ENCODE measurements at regions not wholly inside any gene's neighbourhood (a gene's known extent, or its start where the extent isn't known, plus 50 kb on each side); places are given as distances from the start of the nearest gene placed in this dataset.

DNA sequence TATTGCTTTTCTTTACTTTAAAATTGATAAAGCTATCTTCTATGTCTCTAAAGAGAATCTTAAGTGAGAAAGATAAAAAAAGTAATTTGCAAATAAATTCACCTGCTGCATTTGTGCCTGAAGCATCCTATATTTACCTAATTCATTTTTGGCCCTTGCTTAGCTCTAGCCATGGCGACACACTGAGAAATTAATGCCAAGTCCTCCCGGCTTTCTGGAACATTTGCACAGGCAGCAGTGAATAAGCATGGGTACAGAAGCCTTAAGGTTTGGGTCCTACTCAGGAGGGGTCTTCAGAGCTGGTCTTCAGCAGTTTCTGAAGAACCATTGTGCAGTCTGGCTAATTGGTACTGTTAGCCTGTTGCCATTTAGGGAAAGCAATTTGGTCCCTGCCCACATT, 73.9 kb upstream of the ZEB2 start:
- H3K4me1 Mint-ChIP-seq (ENCODE audit: low read depth): no peaks in the 10 kb centered on the region
- DNase-seq (ENCODE audit: low spot score): no peak
- no peaks in the 10 kb centered on the region for H3K36me3 Mint-ChIP-seq (ENCODE audit: low read depth)
- H3K9me3 Mint-ChIP-seq: no peaks in the 10 kb centered on the region
- H3K27ac Mint-ChIP-seq: no peak overlapping the region
- no peak overlapping the region for H3K4me3 Mint-ChIP-seq
- peaks cover 15% of the 10 kb centered on the region for H3K27me3 Mint-ChIP-seq (ENCODE audit: insufficient read depth)
- intact Hi-C loops (cut with micrococcal nuclease): no loop called here

DNA sequence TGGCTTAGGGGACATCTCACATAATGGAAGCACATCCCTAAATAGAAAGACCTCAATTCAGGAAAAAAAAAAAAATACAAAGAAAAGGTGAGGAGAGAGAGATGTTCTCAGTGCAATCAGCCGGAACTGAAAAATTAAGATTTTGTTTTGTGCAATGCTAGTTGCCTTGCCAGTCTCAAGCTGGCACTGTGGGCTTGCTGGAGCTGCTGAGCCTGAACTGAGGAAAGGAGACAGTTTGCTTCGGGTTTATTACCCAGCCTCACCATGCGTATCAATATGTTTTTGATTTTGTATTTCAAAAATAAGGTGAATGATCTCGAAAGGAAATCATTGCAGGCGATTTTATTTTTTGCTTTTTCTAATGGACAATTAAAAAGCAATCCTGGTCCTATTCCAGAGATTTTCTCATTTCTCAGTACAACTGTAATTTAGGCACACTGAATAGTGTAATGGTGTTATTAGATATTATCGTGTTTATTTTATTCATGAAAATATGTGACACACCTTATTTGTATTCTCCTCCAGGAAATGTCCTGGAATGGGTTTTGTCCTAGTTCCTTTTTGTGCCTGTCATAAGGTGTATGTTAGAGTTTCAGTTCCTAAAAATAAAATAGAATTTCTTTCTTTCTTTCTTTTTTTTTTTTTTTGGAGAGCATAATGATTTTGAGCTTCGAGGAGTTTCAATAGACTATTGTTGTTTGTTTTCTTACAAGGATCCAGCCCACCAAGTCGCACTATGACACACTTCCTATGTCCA, 72.8 kb upstream of the ZEB2 start:
- no peak for DNase-seq (ENCODE audit: low spot score)
- Mint-ChIP-seq H3K4me1 (ENCODE audit: low read depth) (no peaks in the 10 kb centered on the region), H3K9me3 (no peaks in the 10 kb centered on the region), H3K27me3 (ENCODE audit: insufficient read depth) (peaks cover 15% of the 10 kb centered on the region), H3K36me3 (ENCODE audit: low read depth) (no peaks in the 10 kb centered on the region), H3K4me3 (no peak overlapping the region), H3K27ac (no peak overlapping the region)
- intact Hi-C loops (cut with micrococcal nuclease): no loop called here

DNA sequence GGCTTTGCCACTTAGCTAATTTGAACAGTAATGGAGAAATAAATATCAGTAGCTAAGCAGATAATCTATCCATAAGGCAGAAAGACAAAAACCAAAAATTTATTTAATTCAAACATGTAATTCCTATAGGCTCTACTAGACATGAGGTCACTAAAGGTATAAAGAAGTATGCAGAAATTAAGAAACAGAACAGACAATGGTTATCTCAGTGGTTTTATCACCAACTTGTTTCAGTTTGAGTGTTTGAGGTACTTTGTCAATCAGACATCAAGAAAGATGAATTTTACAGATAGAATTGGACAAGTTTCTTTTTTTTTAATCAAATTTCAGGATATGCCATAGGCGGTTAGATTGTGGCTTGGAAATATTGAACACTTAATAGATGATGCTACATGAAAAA, 67.4 kb upstream of the ZEB2 start:
- no peaks in the 10 kb centered on the region for H3K4me1 Mint-ChIP-seq (ENCODE audit: low read depth)
- H3K27me3 Mint-ChIP-seq (ENCODE audit: insufficient read depth): peaks cover 10% of the 10 kb centered on the region
- no peak overlapping the region for H3K27ac Mint-ChIP-seq
- no peak for DNase-seq (ENCODE audit: low spot score)
- intact Hi-C loops (cut with micrococcal nuclease): no loop called here
- no peak overlapping the region for H3K4me3 Mint-ChIP-seq
- peaks cover 2% of the 10 kb centered on the region for H3K36me3 Mint-ChIP-seq (ENCODE audit: low read depth)
- no peaks in the 10 kb centered on the region for H3K9me3 Mint-ChIP-seq

DNA sequence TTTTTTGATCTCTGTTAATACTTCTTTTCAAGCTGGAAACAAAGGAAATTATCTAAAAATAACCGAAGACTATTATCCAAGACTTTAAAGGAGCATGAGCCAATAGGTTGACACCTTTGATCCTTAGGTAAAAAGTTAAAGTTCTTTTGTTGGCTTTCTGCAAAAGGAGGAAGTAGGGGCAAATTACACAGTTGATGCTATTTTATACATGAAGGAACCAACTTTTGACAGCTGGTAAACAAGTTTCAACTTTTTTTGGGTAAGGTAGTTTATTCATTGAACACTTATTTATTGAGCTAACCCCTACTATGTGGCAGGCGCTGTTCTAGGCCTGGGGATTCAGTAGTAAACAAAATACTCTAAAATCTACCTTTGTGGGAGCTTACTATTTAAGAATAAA, 66.6 kb upstream of the ZEB2 start:
- DNase-seq (ENCODE audit: low spot score): no peak
- Mint-ChIP-seq H3K27me3 (ENCODE audit: insufficient read depth) (peaks cover 7% of the 10 kb centered on the region), H3K4me3 (no peak overlapping the region), H3K27ac (no peak overlapping the region), H3K9me3 (no peaks in the 10 kb centered on the region), H3K36me3 (ENCODE audit: low read depth) (peaks cover 2% of the 10 kb centered on the region), H3K4me1 (ENCODE audit: low read depth) (no peaks in the 10 kb centered on the region)
- intact Hi-C loops (cut with micrococcal nuclease): no loop called here

DNA sequence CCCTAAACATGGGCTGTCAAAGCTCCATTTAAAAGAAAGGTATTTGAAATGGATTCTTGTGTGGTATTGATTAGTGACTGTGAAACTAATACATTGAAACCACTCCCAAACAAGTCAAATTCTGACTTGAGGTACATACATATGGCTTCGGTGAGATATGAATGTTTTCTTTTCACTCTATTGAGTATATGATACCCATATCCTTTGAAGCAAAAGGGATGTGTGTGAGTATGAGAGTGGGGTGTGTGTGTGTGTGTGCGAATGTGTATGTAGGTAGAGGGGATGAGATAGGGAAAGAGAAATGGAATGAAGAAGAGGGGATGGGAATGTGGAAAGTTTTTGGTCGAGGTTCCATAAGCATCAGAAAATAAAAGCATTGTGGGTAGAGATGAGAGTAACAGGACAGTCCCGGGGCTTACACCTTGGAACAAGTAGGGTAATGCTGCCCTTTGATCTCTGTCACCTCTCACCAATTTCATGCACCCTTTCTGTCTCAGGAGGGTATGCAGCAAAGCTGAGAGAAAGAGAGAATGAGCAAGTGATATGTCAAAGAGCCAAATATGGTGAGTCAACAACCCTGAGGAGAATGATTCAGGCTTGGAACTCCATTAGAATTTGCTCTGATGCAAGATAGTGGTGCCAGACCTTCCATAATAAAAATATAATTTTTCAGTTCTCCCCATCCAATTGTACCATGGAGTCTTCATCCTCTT, 64.0 kb upstream of the ZEB2 start:
- no peak for DNase-seq (ENCODE audit: low spot score)
- H3K4me3 Mint-ChIP-seq: no peak overlapping the region
- no peaks in the 10 kb centered on the region for H3K4me1 Mint-ChIP-seq (ENCODE audit: low read depth)
- intact Hi-C loops (cut with micrococcal nuclease): loop anchor here (5.0 kb wide), 1 partner anchor 62 kb away; the partner anchor contains the start of gene ZEB2
- peaks cover 7% of the 10 kb centered on the region for H3K27me3 Mint-ChIP-seq (ENCODE audit: insufficient read depth)
- H3K36me3 Mint-ChIP-seq (ENCODE audit: low read depth): peaks cover 2% of the 10 kb centered on the region
- H3K27ac Mint-ChIP-seq: no peak overlapping the region
- H3K9me3 Mint-ChIP-seq: no peaks in the 10 kb centered on the region

DNA sequence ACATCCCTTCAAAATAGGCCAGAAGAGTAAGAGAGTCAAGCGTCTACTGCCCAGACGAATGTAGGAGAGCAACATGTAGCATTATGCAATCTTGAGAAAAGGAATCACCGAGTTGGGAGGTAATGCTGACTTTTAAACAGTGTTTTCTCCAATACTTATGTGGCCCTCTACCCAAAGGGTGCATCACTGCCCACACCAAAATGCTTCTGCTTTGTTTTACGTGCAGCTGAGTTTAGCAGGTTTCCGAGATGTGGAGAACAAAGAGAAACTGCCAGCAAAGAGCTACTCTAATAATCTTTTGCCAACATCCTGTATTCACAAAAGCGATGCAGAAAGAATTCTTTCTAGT, 63.4 kb upstream of the ZEB2 start:
- Mint-ChIP-seq H3K36me3 (ENCODE audit: low read depth) (peaks cover 2% of the 10 kb centered on the region), H3K27ac (no peak overlapping the region), H3K4me3 (no peak overlapping the region), H3K9me3 (no peaks in the 10 kb centered on the region), H3K27me3 (ENCODE audit: insufficient read depth) (peaks cover 8% of the 10 kb centered on the region), H3K4me1 (ENCODE audit: low read depth) (no peaks in the 10 kb centered on the region)
- intact Hi-C loops (cut with micrococcal nuclease): loop anchor here (5.0 kb wide), 1 partner anchor 61 kb away; the partner anchor contains the start of gene ZEB2
- no peak for DNase-seq (ENCODE audit: low spot score)

DNA sequence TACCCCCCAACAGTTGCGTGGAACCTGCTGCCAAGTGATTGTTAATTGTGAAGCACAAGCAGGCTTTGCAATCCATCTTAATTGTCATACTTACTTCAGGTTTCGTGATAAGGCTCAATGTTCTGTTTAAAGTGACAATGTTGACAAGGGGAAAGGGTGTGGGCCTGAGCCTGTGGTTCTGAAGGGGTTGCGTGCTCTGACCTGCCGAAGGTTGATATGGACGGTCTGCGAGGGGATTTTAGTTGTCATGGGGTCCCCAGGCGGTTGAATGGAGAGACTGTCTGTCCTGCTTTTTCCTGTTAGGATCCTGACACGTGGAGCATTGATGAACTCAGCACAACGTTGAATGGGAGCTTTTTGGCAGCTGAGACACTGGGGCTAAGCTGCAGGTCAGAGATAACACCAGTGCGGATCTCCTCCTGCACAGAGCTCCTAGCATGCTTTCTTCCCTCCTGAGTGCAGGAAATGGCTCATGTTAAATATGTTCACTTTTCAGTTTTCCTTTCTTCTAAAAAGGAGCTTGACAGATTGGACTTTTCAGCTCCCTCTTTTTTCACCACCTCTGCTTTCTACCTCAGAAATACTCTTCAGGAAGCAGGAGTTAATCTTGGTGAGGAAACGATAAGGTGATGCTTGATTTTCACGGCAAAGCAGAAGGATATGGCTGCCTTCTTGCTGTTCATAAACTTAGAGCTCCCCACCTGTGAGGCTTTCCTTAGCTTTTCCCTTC, 62.9 kb upstream of the ZEB2 start:
- peaks cover 10% of the 10 kb centered on the region for H3K27me3 Mint-ChIP-seq (ENCODE audit: insufficient read depth)
- no peak for DNase-seq (ENCODE audit: low spot score)
- intact Hi-C loops (cut with micrococcal nuclease): loop anchor here (5.0 kb wide), 1 partner anchor 61 kb away; the partner anchor contains the start of gene ZEB2
- H3K36me3 Mint-ChIP-seq (ENCODE audit: low read depth): peaks cover 2% of the 10 kb centered on the region
- H3K9me3 Mint-ChIP-seq: no peaks in the 10 kb centered on the region
- no peak overlapping the region for H3K4me3 Mint-ChIP-seq
- no peaks in the 10 kb centered on the region for H3K4me1 Mint-ChIP-seq (ENCODE audit: low read depth)
- H3K27ac Mint-ChIP-seq: no peak overlapping the region

- no peak for DNase-seq (ENCODE audit: low spot score)
- Mint-ChIP-seq H3K4me3 (no peak overlapping the region), H3K4me1 (ENCODE audit: low read depth) (no peaks in the 10 kb centered on the region), H3K36me3 (ENCODE audit: low read depth) (peaks cover 2% of the 10 kb centered on the region), H3K27me3 (ENCODE audit: insufficient read depth) (peaks cover 5% of the 10 kb centered on the region), H3K9me3 (no peaks in the 10 kb centered on the region), H3K27ac (no peak overlapping the region)
- intact Hi-C loops (cut with micrococcal nuclease): loop anchor here (5.0 kb wide), 1 partner anchor 58 kb away; the partner anchor contains the start of gene ZEB2
These were observed 60.7 kb upstream of the ZEB2 start for GRCh38 chr2:144580521-144581161.

DNA sequence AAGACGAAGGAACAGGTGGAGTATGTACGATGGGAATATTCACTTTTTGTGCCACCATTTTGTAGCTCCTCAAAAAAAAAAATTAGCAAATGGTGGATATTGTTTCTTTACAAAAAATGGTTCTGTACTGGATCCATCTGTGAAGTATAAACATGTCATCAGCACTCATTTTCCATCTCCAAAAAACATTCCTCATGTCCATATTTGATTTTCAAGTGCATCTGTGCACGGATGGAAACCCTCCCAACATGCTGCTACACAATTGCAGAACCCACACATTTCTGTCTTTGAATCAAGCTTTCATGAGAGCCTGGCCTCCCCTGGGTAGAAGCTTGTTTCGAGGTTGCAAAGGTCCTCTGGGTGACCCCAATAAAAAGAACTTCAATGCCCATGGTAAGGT, 59.6 kb upstream of the ZEB2 start:
- H3K27me3 Mint-ChIP-seq (ENCODE audit: insufficient read depth): peaks cover 3% of the 10 kb centered on the region
- no peaks in the 10 kb centered on the region for H3K9me3 Mint-ChIP-seq
- no peak overlapping the region for H3K4me3 Mint-ChIP-seq
- H3K4me1 Mint-ChIP-seq (ENCODE audit: low read depth): no peaks in the 10 kb centered on the region
- intact Hi-C loops (cut with micrococcal nuclease): no loop called here
- no peak for DNase-seq (ENCODE audit: low spot score)
- H3K36me3 Mint-ChIP-seq (ENCODE audit: low read depth): no peaks in the 10 kb centered on the region
- no peak overlapping the region for H3K27ac Mint-ChIP-seq

DNA sequence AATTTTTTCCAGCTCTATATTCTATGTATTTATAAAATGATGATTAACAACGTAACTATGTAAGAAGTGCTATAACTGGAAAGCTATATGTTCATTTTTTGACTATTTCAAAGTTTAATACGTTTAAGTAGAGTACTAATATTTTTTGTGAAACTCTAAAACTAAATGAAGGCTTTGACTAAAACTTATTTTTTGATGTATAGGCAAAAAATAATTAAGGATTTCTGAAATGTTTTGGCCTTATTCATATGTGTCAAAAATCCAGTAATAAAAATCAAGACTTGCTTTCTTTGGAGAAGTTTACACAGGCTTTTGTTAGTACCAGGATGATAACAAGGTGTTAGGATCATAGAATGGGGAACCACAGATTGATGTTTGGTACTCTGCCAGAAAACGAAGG, 58.2 kb upstream of the ZEB2 start:
- Mint-ChIP-seq H3K4me3 (no peak overlapping the region), H3K9me3 (no peaks in the 10 kb centered on the region), H3K4me1 (ENCODE audit: low read depth) (no peaks in the 10 kb centered on the region), H3K27me3 (ENCODE audit: insufficient read depth) (peaks cover 3% of the 10 kb centered on the region), H3K27ac (no peak overlapping the region), H3K36me3 (ENCODE audit: low read depth) (no peaks in the 10 kb centered on the region)
- intact Hi-C loops (cut with micrococcal nuclease): no loop called here
- no peak for DNase-seq (ENCODE audit: low spot score)

DNA sequence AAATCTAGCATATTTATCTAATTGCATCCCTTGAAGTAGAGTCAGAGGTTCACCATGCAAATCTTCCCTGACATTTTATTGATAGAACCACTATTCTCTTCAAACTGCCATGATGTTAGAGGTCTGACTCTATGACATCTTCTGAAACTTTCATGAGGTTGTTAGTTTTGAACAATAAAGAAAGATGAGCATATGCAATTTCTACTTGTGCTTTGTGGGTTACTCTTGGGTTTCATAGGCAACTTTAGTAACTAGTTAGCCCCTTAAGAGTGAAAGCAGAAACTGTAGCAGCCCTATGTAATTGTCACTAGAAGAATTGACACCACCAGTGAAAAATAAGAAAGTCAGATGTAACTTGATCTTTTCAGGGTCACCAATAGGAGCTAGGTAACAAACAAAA, 53.1 kb upstream of the ZEB2 start:
- Mint-ChIP-seq H3K4me3 (no peak overlapping the region), H3K27me3 (ENCODE audit: insufficient read depth) (no peaks in the 10 kb centered on the region), H3K9me3 (no peaks in the 10 kb centered on the region), H3K36me3 (ENCODE audit: low read depth) (no peaks in the 10 kb centered on the region), H3K4me1 (ENCODE audit: low read depth) (peaks cover 6% of the 10 kb centered on the region), H3K27ac (no peak overlapping the region)
- intact Hi-C loops (cut with micrococcal nuclease): no loop called here
- no peak for DNase-seq (ENCODE audit: low spot score)

GRCh38 chr2:144571770-144572169, 51.9 kb upstream of the ZEB2 start:
- Mint-ChIP-seq H3K27me3 (ENCODE audit: insufficient read depth) (no peaks in the 10 kb centered on the region), H3K9me3 (no peaks in the 10 kb centered on the region), H3K27ac (no peak overlapping the region), H3K36me3 (ENCODE audit: low read depth) (no peaks in the 10 kb centered on the region), H3K4me3 (no peak overlapping the region), H3K4me1 (ENCODE audit: low read depth) (peaks cover 6% of the 10 kb centered on the region)
- intact Hi-C loops (cut with micrococcal nuclease): no loop called here
- DNase-seq (ENCODE audit: low spot score): no peak

GRCh38 chr2:144570566-144570965, 50.6 kb upstream of the ZEB2 start:
- peaks cover 3% of the 10 kb centered on the region for H3K27me3 Mint-ChIP-seq (ENCODE audit: insufficient read depth)
- no peaks in the 10 kb centered on the region for H3K36me3 Mint-ChIP-seq (ENCODE audit: low read depth)
- H3K27ac Mint-ChIP-seq: no peak overlapping the region
- DNase-seq (ENCODE audit: low spot score): no peak
- intact Hi-C loops (cut with micrococcal nuclease): no loop called here
- no peaks in the 10 kb centered on the region for H3K9me3 Mint-ChIP-seq
- no peak overlapping the region for H3K4me3 Mint-ChIP-seq
- H3K4me1 Mint-ChIP-seq (ENCODE audit: low read depth): peaks cover 6% of the 10 kb centered on the region

All from activated T-helper 1 cell treated with anti-CD3 and anti-CD28 coated beads, Interleukin-12 subunit alpha, Interleukin-12 subunit beta, Interleukin-2, Interleukin-4 antibody, amounts not matched to agents 30 ng/mL and 10 ng/mL and 1 ng/mL, durations not matched to agents 14 hours and 24 hours and 36 hours (primary cell).